ENCODE measurements at regions not wholly inside any gene's neighbourhood (a gene's known extent, or its start where the extent isn't known, plus 50 kb on each side); places are given as distances from the start of the nearest gene placed in this dataset.

GRCh38 chr6:67300430-67301040, 1334.5 kb upstream of the ADGRB3 start (continued):
- TF ChIP-seq CTBP2 (IDR thresholded peaks at IDR 0.05; ENCODE audit: borderline replicate concordance, insufficient read depth, insufficient read length, low read length) (no peak), MAX (IDR thresholded peaks at IDR 0.05) (no peak), HDAC6 (IDR thresholded peaks at IDR 0.05; ENCODE audit: low read depth, low read length) (no peak), KDM5A (IDR thresholded peaks at IDR 0.05; ENCODE audit: low read length) (no peak)

Data from H1 (cell line).